ENCODE measurements at regions not wholly inside any gene's neighbourhood (a gene's known extent, or its start where the extent isn't known, plus 50 kb on each side); places are given as distances from the start of the nearest gene placed in this dataset.

- Histone ChIP-seq H3K27ac (ENCODE audit: low read depth, low read length, poor library complexity, severe bottlenecking) (no peak overlapping the region), H3K4me2 (ENCODE audit: low read length) (no peak overlapping the region), H3K4me3 (ENCODE audit: low read depth, low read length, poor library complexity, severe bottlenecking) (no peak overlapping the region), H3K4me1 (ENCODE audit: insufficient read depth, low read length, severe bottlenecking) (no peaks in the 10 kb centered on the region), H3K9me2 (ENCODE audit: low read depth, low read length) (no peaks in the 10 kb centered on the region), H3K9me3 (ENCODE audit: low read length) (no peaks in the 10 kb centered on the region), H3K9ac (ENCODE audit: low read length) (no peak overlapping the region), H3K27me3 (ENCODE audit: insufficient read depth, low read length) (no peaks in the 10 kb centered on the region), H4K20me1 (ENCODE audit: insufficient read depth, low read length) (no peaks in the 10 kb centered on the region), H2AFZ (ENCODE audit: low read length) (no peak overlapping the region), H3K79me2 (ENCODE audit: insufficient read depth, low read length) (no peaks in the 10 kb centered on the region), H3K36me3 (ENCODE audit: insufficient read depth, low read length) (no peaks in the 10 kb centered on the region), H3F3A (ENCODE audit: insufficient read depth, low read length) (no peaks in the 10 kb centered on the region)
- TF ChIP-seq, protein P1, sequence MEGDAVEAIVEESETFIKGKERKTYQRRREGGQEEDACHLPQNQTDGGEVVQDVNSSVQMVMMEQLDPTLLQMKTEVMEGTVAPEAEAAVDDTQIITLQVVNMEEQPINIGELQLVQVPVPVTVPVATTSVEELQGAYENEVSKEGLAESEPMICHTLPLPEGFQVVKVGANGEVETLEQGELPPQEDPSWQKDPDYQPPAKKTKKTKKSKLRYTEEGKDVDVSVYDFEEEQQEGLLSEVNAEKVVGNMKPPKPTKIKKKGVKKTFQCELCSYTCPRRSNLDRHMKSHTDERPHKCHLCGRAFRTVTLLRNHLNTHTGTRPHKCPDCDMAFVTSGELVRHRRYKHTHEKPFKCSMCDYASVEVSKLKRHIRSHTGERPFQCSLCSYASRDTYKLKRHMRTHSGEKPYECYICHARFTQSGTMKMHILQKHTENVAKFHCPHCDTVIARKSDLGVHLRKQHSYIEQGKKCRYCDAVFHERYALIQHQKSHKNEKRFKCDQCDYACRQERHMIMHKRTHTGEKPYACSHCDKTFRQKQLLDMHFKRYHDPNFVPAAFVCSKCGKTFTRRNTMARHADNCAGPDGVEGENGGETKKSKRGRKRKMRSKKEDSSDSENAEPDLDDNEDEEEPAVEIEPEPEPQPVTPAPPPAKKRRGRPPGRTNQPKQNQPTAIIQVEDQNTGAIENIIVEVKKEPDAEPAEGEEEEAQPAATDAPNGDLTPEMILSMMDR (IDR thresholded peaks at IDR 0.05; ENCODE audit: low read length): no peak
- TF ChIP-seq EZH2 (IDR thresholded peaks at IDR 0.05; ENCODE audit: borderline replicate concordance, low read length): no peak
Observed at GRCh38 chr16:73909529-73910035, 387.0 kb upstream of the PSMD7 start.

DNA sequence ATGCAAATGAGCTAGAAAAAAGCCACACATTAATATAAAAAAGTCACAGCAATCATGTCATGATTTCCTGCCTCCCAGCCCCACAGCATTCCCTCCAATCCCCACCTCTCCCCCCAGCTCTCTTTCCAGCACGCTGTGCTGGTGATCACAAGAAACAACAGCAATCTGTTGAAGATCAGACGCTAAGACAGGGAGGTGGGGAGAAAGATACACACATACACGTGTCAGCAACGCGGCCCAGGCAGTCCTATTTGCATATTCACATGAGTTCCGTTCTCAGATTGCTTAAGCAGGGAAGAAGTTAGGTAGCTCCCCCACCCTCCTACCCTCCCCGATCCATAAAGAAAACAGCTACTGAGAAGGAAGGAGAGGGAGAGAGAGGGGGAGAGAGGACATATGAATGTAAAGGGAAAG lies 405.5 kb upstream of the PSMD7 start:
- no peak overlapping the region for H3K27ac ChIP-seq (ENCODE audit: low read depth, low read length, poor library complexity, severe bottlenecking)
- H3K9me2 ChIP-seq (ENCODE audit: low read depth, low read length): no peaks in the 10 kb centered on the region
- H3K4me1 ChIP-seq (ENCODE audit: insufficient read depth, low read length, severe bottlenecking): no peaks in the 10 kb centered on the region
- no peaks in the 10 kb centered on the region for H3K79me2 ChIP-seq (ENCODE audit: insufficient read depth, low read length)
- no peaks in the 10 kb centered on the region for H3F3A ChIP-seq (ENCODE audit: insufficient read depth, low read length)
- H3K9ac ChIP-seq (ENCODE audit: low read length): no peak overlapping the region
- H2AFZ ChIP-seq (ENCODE audit: low read length): no peak overlapping the region
- H3K27me3 ChIP-seq (ENCODE audit: insufficient read depth, low read length): no peaks in the 10 kb centered on the region
- H3K36me3 ChIP-seq (ENCODE audit: insufficient read depth, low read length): no peaks in the 10 kb centered on the region
- no peaks in the 10 kb centered on the region for H3K9me3 ChIP-seq (ENCODE audit: low read length)
- H3K4me2 ChIP-seq (ENCODE audit: low read length): peak overlapping the region; percentile 19
- TF ChIP-seq EZH2 (IDR thresholded peaks at IDR 0.05; ENCODE audit: borderline replicate concordance, low read length): no peak
- TF ChIP-seq, protein P1 (IDR thresholded peaks at IDR 0.05; ENCODE audit: low read length): no peak
- H4K20me1 ChIP-seq (ENCODE audit: insufficient read depth, low read length): no peaks in the 10 kb centered on the region
- H3K4me3 ChIP-seq (ENCODE audit: low read depth, low read length, poor library complexity, severe bottlenecking): no peak overlapping the region

GRCh38 chr16:73890186-73891128 lies 406.2 kb upstream of the PSMD7 start:
- no peak overlapping the region for H3K4me2 ChIP-seq (ENCODE audit: low read length)
- H3K27ac ChIP-seq (ENCODE audit: low read depth, low read length, poor library complexity, severe bottlenecking): no peak overlapping the region
- no peak overlapping the region for H2AFZ ChIP-seq (ENCODE audit: low read length)
- H3K4me1 ChIP-seq (ENCODE audit: insufficient read depth, low read length, severe bottlenecking): no peaks in the 10 kb centered on the region
- no peaks in the 10 kb centered on the region for H4K20me1 ChIP-seq (ENCODE audit: insufficient read depth, low read length)
- no peaks in the 10 kb centered on the region for H3K9me2 ChIP-seq (ENCODE audit: low read depth, low read length)
- no peaks in the 10 kb centered on the region for H3F3A ChIP-seq (ENCODE audit: insufficient read depth, low read length)
- H3K27me3 ChIP-seq (ENCODE audit: insufficient read depth, low read length): no peaks in the 10 kb centered on the region
- no peaks in the 10 kb centered on the region for H3K36me3 ChIP-seq (ENCODE audit: insufficient read depth, low read length)
- no peaks in the 10 kb centered on the region for H3K9me3 ChIP-seq (ENCODE audit: low read length)
- H3K79me2 ChIP-seq (ENCODE audit: insufficient read depth, low read length): no peaks in the 10 kb centered on the region
- no peak overlapping the region for H3K9ac ChIP-seq (ENCODE audit: low read length)
- no peak overlapping the region for H3K4me3 ChIP-seq (ENCODE audit: low read depth, low read length, poor library complexity, severe bottlenecking)
- no peak for TF ChIP-seq EZH2 (IDR thresholded peaks at IDR 0.05; ENCODE audit: borderline replicate concordance, low read length)
- TF ChIP-seq, protein P1 (IDR thresholded peaks at IDR 0.05; ENCODE audit: low read length): no peak
